PC-3 (cell line): ENCODE measurements at regions not wholly inside any gene's neighbourhood (a gene's known extent, or its start where the extent isn't known, plus 50 kb on each side); places are given as distances from the start of the nearest gene placed in this dataset.

Experiments used
- ATAC-seq: fragments of 200-7000 bp; cut with Tn5 transposase; 2 replicates; pipeline ENCODE4 v1.9.1; 2020; ENCODE audit warnings: mild to moderate bottlenecking, moderate library complexity
- BruUV-seq: library from RNA; stranded (reverse); fragments of 400-500 nt; replicated peaks from 2 replicates; lab custom pipeline; 2021; lab: Mats Ljungman, UMichigan
- CTCF ChIA-PET: fragments of 300-600 bp; sonication (Branson Sonifier 250); formaldehyde crosslinking; loops from one replicate; lab custom pipeline; 2022; ENCODE audit warnings: antibody characterized with exemption; lab: Charles Lee
- POLR2A ChIA-PET: fragments of 300-600 bp; sonication (Branson Sonifier 250); formaldehyde crosslinking; loops from one replicate; lab custom pipeline; 2022; ENCODE audit warnings: antibody characterized with exemption; ENCODE audit not compliant: unreplicated experiment; lab: Charles Lee
- DNase-seq: peaks from one replicate; pipeline ENCODE4 v3.0.0-alpha.2; 2015
- H2AFZ ChIP-seq: fragments of 300-600 bp; sonication (generic); 2 replicates; pipeline ENCODE4 v1.6.0; 2016; ENCODE audit warnings: antibody characterized with exemption, low read length
- H3F3A ChIP-seq: fragments of 300-600 bp; sonication (generic); one replicate; pipeline ENCODE4 v1.6.0; 2017; ENCODE audit warnings: antibody characterized with exemption, low read length, control low read depth, mild to moderate bottlenecking; ENCODE audit not compliant: unreplicated experiment
- H3K27ac ChIP-seq: fragments of 300-600 bp; sonication (generic); 2 replicates; pipeline ENCODE4 v1.5.1; 2016; ENCODE audit warnings: mild to moderate bottlenecking, low read length
- H3K27me3 ChIP-seq: fragments of 300-600 bp; sonication (generic); 2 replicates; pipeline ENCODE4 v1.6.1; 2016; ENCODE audit warnings: low read length, mixed read lengths
- H3K36me3 ChIP-seq: fragments of 300-600 bp; sonication (generic); 2 replicates; pipeline ENCODE4 v1.6.1; 2016; ENCODE audit warnings: low read depth, mixed run types, low read length, mixed read lengths
- H3K4me1 ChIP-seq: fragments of 300-600 bp; sonication (generic); 2 replicates; pipeline ENCODE4 v1.5.1; 2016; ENCODE audit warnings: low read length; ENCODE audit not compliant: insufficient read depth
- H3K4me2 ChIP-seq: fragments of 300-600 bp; sonication (generic); 2 replicates; pipeline ENCODE4 v1.6.0; 2016; ENCODE audit warnings: low read length
- H3K4me3 ChIP-seq: fragments of 300-600 bp; sonication (generic); 2 replicates; pipeline ENCODE4 v1.5.1; 2016; ENCODE audit warnings: mild to moderate bottlenecking, low read length, mixed read lengths
- H3K79me2 ChIP-seq: fragments of 300-600 bp; sonication (generic); 2 replicates; pipeline ENCODE4 v1.6.1; 2017; ENCODE audit warnings: low read length, mixed read lengths
- H3K9ac ChIP-seq: fragments of 300-600 bp; sonication (generic); 2 replicates; pipeline ENCODE4 v1.6.0; 2016; ENCODE audit warnings: mild to moderate bottlenecking, low read length
- H3K9me2 ChIP-seq: fragments of 300-600 bp; sonication (generic); replicated peaks from 2 replicates; pipeline ENCODE4 v1.6.1; 2016; ENCODE audit warnings: mixed run types, low read length, mixed read lengths
- H3K9me3 ChIP-seq: fragments of 300-600 bp; sonication (generic); 2 replicates; pipeline ENCODE4 v1.6.1; 2016; ENCODE audit warnings: low read length, mixed read lengths
- H4K20me1 ChIP-seq: fragments of 300-600 bp; sonication (generic); 2 replicates; pipeline ENCODE4 v1.6.1; 2016; ENCODE audit warnings: low read length, mixed read lengths
- EZH2 ChIP-seq: fragments of 300-600 bp; sonication (generic); IDR thresholded peaks from one replicate; pipeline ENCODE4 v1.6.1; 2017; ENCODE audit warnings: antibody characterized with exemption, mild to moderate bottlenecking, low read length; ENCODE audit not compliant: unreplicated experiment
- EZH2phosphoT487 ChIP-seq: fragments of 300-600 bp; sonication (generic); IDR thresholded peaks from 2 replicates; pipeline ENCODE4 v1.6.1; 2018; ENCODE audit warnings: mild to moderate bottlenecking, antibody characterized with exemption, low read length, borderline replicate concordance
- intact Hi-C: fragments of 100-400 bp; cut with micrococcal nuclease; formaldehyde crosslinking; loops from 2 replicates; pipeline ENCODE4 v1.9.0; 2023
- TF ChIP-seq, protein P1 (sequence below): fragments of 300-600 bp; sonication (generic); conservative IDR thresholded peaks from 2 replicates; pipeline ENCODE4 v1.5.1; 2017; ENCODE audit warnings: antibody characterized with exemption, low read depth, mild to moderate bottlenecking, low read length

DNA sequence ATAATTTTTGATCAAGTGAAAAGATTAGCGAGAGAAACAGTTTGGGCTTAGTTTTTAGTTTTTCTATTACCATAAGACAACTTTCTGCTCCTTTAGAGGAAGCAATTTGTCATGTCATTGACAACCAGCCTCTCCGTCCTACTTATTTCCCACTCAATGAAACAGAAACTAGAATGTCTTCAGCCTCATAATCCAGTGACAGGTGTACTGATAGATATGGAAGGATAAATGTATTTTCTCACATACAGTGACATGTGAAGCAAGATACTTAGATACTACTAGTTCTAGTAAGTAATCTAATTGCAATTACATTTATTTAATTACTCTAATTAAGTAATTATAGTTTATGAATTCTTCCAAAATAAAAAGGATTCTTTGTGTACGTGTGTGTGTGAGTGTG, 429.7 kb downstream of the CDH10 start:
- Histone ChIP-seq H3K4me3 (no peak overlapping the region), H2AFZ (no peak overlapping the region), H4K20me1 (no peaks in the 10 kb centered on the region), H3K36me3 (no peaks in the 10 kb centered on the region), H3K9ac (no peak overlapping the region), H3K9me3 (no peaks in the 10 kb centered on the region), H3K27me3 (no peaks in the 10 kb centered on the region), H3K27ac (no peak overlapping the region), H3K4me2 (no peak overlapping the region), H3K79me2 (no peaks in the 10 kb centered on the region), H3K9me2 (no peaks in the 10 kb centered on the region), H3K4me1 (no peaks in the 10 kb centered on the region), H3F3A (no peaks in the 10 kb centered on the region)
- TF ChIP-seq, protein P1, sequence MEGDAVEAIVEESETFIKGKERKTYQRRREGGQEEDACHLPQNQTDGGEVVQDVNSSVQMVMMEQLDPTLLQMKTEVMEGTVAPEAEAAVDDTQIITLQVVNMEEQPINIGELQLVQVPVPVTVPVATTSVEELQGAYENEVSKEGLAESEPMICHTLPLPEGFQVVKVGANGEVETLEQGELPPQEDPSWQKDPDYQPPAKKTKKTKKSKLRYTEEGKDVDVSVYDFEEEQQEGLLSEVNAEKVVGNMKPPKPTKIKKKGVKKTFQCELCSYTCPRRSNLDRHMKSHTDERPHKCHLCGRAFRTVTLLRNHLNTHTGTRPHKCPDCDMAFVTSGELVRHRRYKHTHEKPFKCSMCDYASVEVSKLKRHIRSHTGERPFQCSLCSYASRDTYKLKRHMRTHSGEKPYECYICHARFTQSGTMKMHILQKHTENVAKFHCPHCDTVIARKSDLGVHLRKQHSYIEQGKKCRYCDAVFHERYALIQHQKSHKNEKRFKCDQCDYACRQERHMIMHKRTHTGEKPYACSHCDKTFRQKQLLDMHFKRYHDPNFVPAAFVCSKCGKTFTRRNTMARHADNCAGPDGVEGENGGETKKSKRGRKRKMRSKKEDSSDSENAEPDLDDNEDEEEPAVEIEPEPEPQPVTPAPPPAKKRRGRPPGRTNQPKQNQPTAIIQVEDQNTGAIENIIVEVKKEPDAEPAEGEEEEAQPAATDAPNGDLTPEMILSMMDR, result no peak
- no peak for TF ChIP-seq EZH2phosphoT487
- no peak for TF ChIP-seq EZH2
- DNase-seq (no peak), ATAC-seq (no peak)
- no TSS peak for BruUV-seq
- intact Hi-C loops, result no loop called here
- ChIA-PET POLR2A (no interaction called here), CTCF (no interaction called here)

DNA sequence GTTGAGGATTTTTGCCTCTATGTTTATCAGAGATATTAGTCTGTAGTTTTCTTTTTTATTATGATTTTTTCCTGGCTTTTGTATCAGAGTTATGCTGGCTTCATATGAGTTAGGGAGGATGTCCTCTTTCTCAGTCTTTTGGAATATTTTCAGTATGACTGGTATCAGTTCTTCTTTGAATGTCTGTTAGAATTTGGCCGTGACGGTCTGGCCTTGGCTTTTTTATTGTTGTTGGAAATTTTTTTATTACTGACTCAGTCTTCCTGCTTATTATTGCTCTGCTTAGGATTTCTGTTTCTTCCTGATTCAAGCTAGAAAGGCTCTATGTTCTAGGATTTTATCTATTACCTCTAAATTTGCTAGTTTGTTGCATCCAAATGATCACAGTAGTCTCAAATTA, 421.9 kb downstream of the CDH10 start:
- DNase-seq, result peak; percentile 67
- Histone ChIP-seq H4K20me1 (no peaks in the 10 kb centered on the region), H3K27ac (0 out of 2 replicates have a peak overlapping the region, but pooled peaks have one; percentile 21), H3K4me1 (peaks cover 23% of the 10 kb centered on the region), H2AFZ (0 out of 2 replicates have a peak overlapping the region, but pooled peaks have one; percentile 21), H3K9me2 (no peaks in the 10 kb centered on the region), H3F3A (no peaks in the 10 kb centered on the region), H3K79me2 (no peaks in the 10 kb centered on the region), H3K4me3 (no peak overlapping the region), H3K9ac (no peak overlapping the region), H3K36me3 (no peaks in the 10 kb centered on the region), H3K9me3 (no peaks in the 10 kb centered on the region), H3K27me3 (no peaks in the 10 kb centered on the region), H3K4me2 (peak overlapping the region; percentile 27)
- BruUV-seq, result no TSS peak
- intact Hi-C loops, result loop anchor here (10.0 kb wide), 1 partner anchor 218 kb away; no protein-coding TSS in a partner anchor
- ChIA-PET CTCF (no interaction called here), POLR2A (interaction anchor here (0.7 kb wide), 1 partner anchor 26 kb away, joined by 3 read pairs; no protein-coding TSS in a partner anchor)
- no peak for TF ChIP-seq EZH2phosphoT487
- TF ChIP-seq EZH2, result no peak
- TF ChIP-seq, protein P1, result no peak
- peak; percentile 82 for ATAC-seq

DNA sequence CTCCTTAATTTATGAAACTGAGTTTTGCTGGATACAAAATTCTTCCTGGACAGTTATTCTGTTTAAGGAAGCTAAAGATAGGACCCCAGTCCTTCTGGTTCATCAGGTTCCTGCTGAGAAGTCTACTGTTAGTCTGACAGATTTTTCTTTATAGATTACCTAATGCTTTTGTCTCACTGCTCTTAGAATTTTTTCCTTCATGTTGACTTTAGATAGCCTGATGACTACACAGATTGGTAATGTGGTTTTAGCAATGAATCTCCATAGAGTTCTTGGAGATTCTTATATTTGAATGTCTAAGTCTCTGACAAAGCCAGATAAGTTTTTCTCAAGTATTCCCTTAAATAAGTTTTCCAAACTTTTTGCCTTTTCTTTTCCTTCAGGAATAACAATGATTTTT, 419.7 kb downstream of the CDH10 start:
- TF ChIP-seq EZH2 (no peak), EZH2phosphoT487 (no peak)
- TF ChIP-seq, protein P1, result no peak
- no peaks in the 10 kb centered on the region for H3F3A ChIP-seq

More for the DNA sequence above, 419.7 kb downstream of the CDH10 start:
- DNase-seq (peak; percentile 49), ATAC-seq (no peak)
- H4K20me1 ChIP-seq, result no peaks in the 10 kb centered on the region
- POLR2A ChIA-PET, result no interaction called here
- no peak overlapping the region for H2AFZ ChIP-seq
- CTCF ChIA-PET, result no interaction called here
- H3K36me3 ChIP-seq, result no peaks in the 10 kb centered on the region
- H3K9ac ChIP-seq, result no peak overlapping the region
- H3K79me2 ChIP-seq, result no peaks in the 10 kb centered on the region
- intact Hi-C loops, result loop anchor here (10.0 kb wide), 1 partner anchor 220 kb away; no protein-coding TSS in a partner anchor
- H3K4me2 ChIP-seq, result no peak overlapping the region
- no peaks in the 10 kb centered on the region for H3K27me3 ChIP-seq
- no peaks in the 10 kb centered on the region for H3K9me2 ChIP-seq
- no peaks in the 10 kb centered on the region for H3K9me3 ChIP-seq
- no TSS peak for BruUV-seq
- no peak overlapping the region for H3K27ac ChIP-seq
- H3K4me3 ChIP-seq, result no peak overlapping the region
- peaks cover 23% of the 10 kb centered on the region for H3K4me1 ChIP-seq
